Esophagus mucosa (tissue), 1 donor: ENCODE measurements at regions not wholly inside any gene's neighbourhood (a gene's known extent, or its start where the extent isn't known, plus 50 kb on each side); places are given as distances from the start of the nearest gene placed in this dataset.

ENCODE experiments used
- ATAC-seq: fragments of 200-7000 bp; cut with Tn5 transposase; one replicate; pipeline ENCODE4 v1.9.1; 2020
- donor health status: DM: yes; HTN: yes; CAD: no.

GRCh38 chr1:29853716-29854330 is 617.5 kb downstream of the PTPRU start:
- no peak for ATAC-seq

- no peak for ATAC-seq
Measured at GRCh38 chr1:29852248-29852647, 615.9 kb downstream of the PTPRU start.

GRCh38 chr1:29851691-29852090 is 615.4 kb downstream of the PTPRU start:
- ATAC-seq, result no peak

GRCh38 chr1:29849991-29850757 is 613.9 kb downstream of the PTPRU start:
- no peak for ATAC-seq

- peak; percentile 26 for ATAC-seq
Measured at GRCh38 chr1:29849038-29849750, 612.9 kb downstream of the PTPRU start.

GRCh38 chr1:29845910-29846309 is 609.6 kb downstream of the PTPRU start:
- ATAC-seq, result no peak

- no peak for ATAC-seq
Measured at GRCh38 chr1:29842130-29842529, 605.8 kb downstream of the PTPRU start.

- ATAC-seq, result no peak
Measured at GRCh38 chr1:29839726-29840125, 603.4 kb downstream of the PTPRU start.

GRCh38 chr1:29838738-29839320 is 602.5 kb downstream of the PTPRU start:
- no peak for ATAC-seq

GRCh38 chr1:29836651-29837646 is 600.6 kb downstream of the PTPRU start:
- ATAC-seq, result no peak

- no peak for ATAC-seq
Measured at GRCh38 chr1:29835874-29836273, 599.6 kb downstream of the PTPRU start.

- no peak for ATAC-seq
Measured at GRCh38 chr1:29835406-29835805, 599.1 kb downstream of the PTPRU start.

GRCh38 chr1:29833581-29833980 is 597.3 kb downstream of the PTPRU start:
- no peak for ATAC-seq

- no peak for ATAC-seq
Measured at GRCh38 chr1:29832936-29833335, 596.6 kb downstream of the PTPRU start.

GRCh38 chr1:29832471-29832870 is 596.1 kb downstream of the PTPRU start:
- no peak for ATAC-seq

- no peak for ATAC-seq
Measured at GRCh38 chr1:29831500-29832117, 595.3 kb downstream of the PTPRU start.

- ATAC-seq, result no peak
Measured at GRCh38 chr1:29830916-29831315, 594.6 kb downstream of the PTPRU start.

- ATAC-seq, result no peak
Measured at GRCh38 chr1:29830383-29830782, 594.1 kb downstream of the PTPRU start.

- no peak for ATAC-seq
Measured at GRCh38 chr1:29829448-29830344, 593.4 kb downstream of the PTPRU start.
